Astrocyte (in vitro differentiated cells and primary cell): ENCODE measurements at regions not wholly inside any gene's neighbourhood (a gene's known extent, or its start where the extent isn't known, plus 50 kb on each side); places are given as distances from the start of the nearest gene placed in this dataset.
"Not testable (repeated sequence)": the region's sequence is repeated elsewhere in the genome, so short reads cannot be mapped to it uniquely, and the experiment has no call there.

ENCODE experiments used
- DNase-seq: peaks from one replicate; pipeline ENCODE4 v3.0.0-alpha.2; 2010; ENCODE audit warnings: low read depth
- FAIRE-seq: peaks from 2 replicates; lab custom pipeline; 2011; peaks lifted over from hg19 to GRCh38; lab: Jason Lieb, UNC
- H2AFZ ChIP-seq: 2 replicates; pipeline ENCODE4 v1.6.0; 2012; ENCODE audit warnings: low read depth, low read length, inconsistent platforms
- H3K27ac ChIP-seq: 2 replicates; pipeline ENCODE4 v1.5.1; 2011; ENCODE audit warnings: low read depth, low read length, inconsistent platforms
- H3K27me3 ChIP-seq: 2 replicates; pipeline ENCODE4 v1.6.0; 2011; ENCODE audit warnings: low read length, inconsistent platforms; ENCODE audit not compliant: insufficient read depth
- H3K36me3 ChIP-seq: 2 replicates; pipeline ENCODE4 v1.5.1; 2011; ENCODE audit warnings: low read length, inconsistent platforms; ENCODE audit not compliant: insufficient read depth
- H3K4me1 ChIP-seq: 2 replicates; pipeline ENCODE4 v1.5.1; 2011; ENCODE audit warnings: low read length, inconsistent platforms; ENCODE audit not compliant: insufficient read depth
- H3K4me2 ChIP-seq: 2 replicates; pipeline ENCODE4 v1.6.0; 2012; ENCODE audit warnings: low read length, inconsistent platforms
- H3K4me3 ChIP-seq: 2 replicates; pipeline ENCODE4 v1.5.1; 2011; ENCODE audit warnings: low read depth, mild to moderate bottlenecking, low read length, inconsistent platforms; ENCODE audit not compliant: insufficient read depth
- H3K79me2 ChIP-seq: 2 replicates; pipeline ENCODE4 v1.6.0; 2012; ENCODE audit warnings: mild to moderate bottlenecking, low read length, inconsistent platforms; ENCODE audit not compliant: insufficient read depth
- H3K9ac ChIP-seq: 2 replicates; pipeline ENCODE4 v1.6.0; 2012; ENCODE audit warnings: mild to moderate bottlenecking, low read length, inconsistent platforms
- H3K9me3 ChIP-seq: 2 replicates; pipeline ENCODE4 v1.5.1; 2012; ENCODE audit warnings: low read depth, mild to moderate bottlenecking, low read length, inconsistent platforms; ENCODE audit not compliant: insufficient read depth
- H4K20me1 ChIP-seq: 2 replicates; pipeline ENCODE4 v1.6.0; 2012; ENCODE audit warnings: low read length, inconsistent platforms; ENCODE audit not compliant: insufficient read depth
- H3K27ac Mint-ChIP-seq: one replicate; pipeline ENCODE4 v1.8.0; 2021; ENCODE audit warnings: mild to moderate bottlenecking, mixed read lengths; ENCODE audit not compliant: unreplicated experiment
- H3K27me3 Mint-ChIP-seq: one replicate; pipeline ENCODE4 v1.8.0; 2021; ENCODE audit warnings: low read depth, mixed read lengths; ENCODE audit not compliant: unreplicated experiment
- H3K36me3 Mint-ChIP-seq: one replicate; pipeline ENCODE4 v1.8.0; 2021; ENCODE audit warnings: low read depth, mixed read lengths; ENCODE audit not compliant: unreplicated experiment
- H3K4me1 Mint-ChIP-seq: one replicate; pipeline ENCODE4 v1.8.0; 2021; ENCODE audit warnings: low read depth, mixed read lengths; ENCODE audit not compliant: unreplicated experiment
- H3K4me3 Mint-ChIP-seq: one replicate; pipeline ENCODE4 v1.8.0; 2021; ENCODE audit warnings: mild to moderate bottlenecking, moderate library complexity, mixed read lengths; ENCODE audit not compliant: unreplicated experiment
- H3K9me3 Mint-ChIP-seq: one replicate; pipeline ENCODE4 v1.8.0; 2021; ENCODE audit warnings: mild to moderate bottlenecking, mixed read lengths; ENCODE audit not compliant: unreplicated experiment

GRCh38 chr2:242079792-242080191 lies 210.3 kb downstream of the RTP5 start:
- H3K27me3 Mint-ChIP-seq: peaks cover 43% of the 10 kb centered on the region
- H3K4me3 ChIP-seq, H3K27ac ChIP-seq, H2AFZ ChIP-seq, H4K20me1 ChIP-seq, H3K4me1 ChIP-seq, H3K36me3 ChIP-seq, FAIRE-seq, H3K9ac ChIP-seq, H3K4me1 Mint-ChIP-seq, H3K4me2 ChIP-seq, H3K9me3 Mint-ChIP-seq, H3K79me2 ChIP-seq, H3K4me3 Mint-ChIP-seq, H3K27ac Mint-ChIP-seq, H3K36me3 Mint-ChIP-seq, H3K9me3 ChIP-seq, DNase-seq, H3K27me3 ChIP-seq: not testable (repeated sequence)

- not testable (repeated sequence) for H4K20me1 ChIP-seq, FAIRE-seq, H3K36me3 Mint-ChIP-seq, H3K36me3 ChIP-seq, H3K9me3 Mint-ChIP-seq, H3K9ac ChIP-seq, H2AFZ ChIP-seq, H3K4me1 Mint-ChIP-seq, H3K4me3 Mint-ChIP-seq, H3K27me3 ChIP-seq, H3K4me2 ChIP-seq, DNase-seq, H3K27ac ChIP-seq, H3K27ac Mint-ChIP-seq, H3K4me3 ChIP-seq, H3K79me2 ChIP-seq, H3K4me1 ChIP-seq, H3K9me3 ChIP-seq
- H3K27me3 Mint-ChIP-seq: peaks cover 39% of the 10 kb centered on the region
Measured at GRCh38 chr2:242080575-242081214, 211.2 kb downstream of the RTP5 start.

- not testable (repeated sequence) for DNase-seq, H3K4me1 Mint-ChIP-seq, H3K4me1 ChIP-seq, H3K9me3 ChIP-seq, H3K4me3 ChIP-seq, H3K36me3 ChIP-seq, H4K20me1 ChIP-seq, H3K9me3 Mint-ChIP-seq, H3K9ac ChIP-seq, H3K79me2 ChIP-seq, H3K4me3 Mint-ChIP-seq, H3K36me3 Mint-ChIP-seq, H3K27ac ChIP-seq, H3K27ac Mint-ChIP-seq, H2AFZ ChIP-seq, H3K4me2 ChIP-seq, FAIRE-seq, H3K27me3 ChIP-seq
- peaks cover 33% of the 10 kb centered on the region for H3K27me3 Mint-ChIP-seq
Measured at GRCh38 chr2:242084034-242084433, 214.5 kb downstream of the RTP5 start.

GRCh38 chr2:242085024-242085674 lies 215.6 kb downstream of the RTP5 start:
- not testable (repeated sequence) for H3K4me1 ChIP-seq, H3K9me3 Mint-ChIP-seq, H3K4me3 ChIP-seq, DNase-seq, H3K9me3 ChIP-seq, H4K20me1 ChIP-seq, H3K36me3 ChIP-seq, H3K9ac ChIP-seq, H3K4me3 Mint-ChIP-seq, H3K27ac ChIP-seq, H3K36me3 Mint-ChIP-seq, H3K27ac Mint-ChIP-seq, H3K27me3 ChIP-seq, H2AFZ ChIP-seq, H3K4me1 Mint-ChIP-seq, FAIRE-seq, H3K79me2 ChIP-seq, H3K4me2 ChIP-seq
- peaks cover 28% of the 10 kb centered on the region for H3K27me3 Mint-ChIP-seq
